Ishikawa (cell line): ENCODE measurements at regions not wholly inside any gene's neighbourhood (a gene's known extent, or its start where the extent isn't known, plus 50 kb on each side); places are given as distances from the start of the nearest gene placed in this dataset.

Experiments
- CEBPB ChIP-seq: IDR thresholded peaks from 2 replicates; pipeline ENCODE4 v1.6.1; 2012
- EP300 ChIP-seq: IDR thresholded peaks from 2 replicates; pipeline ENCODE4 v1.6.1; 2012; ENCODE audit warnings: borderline replicate concordance
- RAD21 ChIP-seq: IDR thresholded peaks from 2 replicates; pipeline ENCODE4 v1.6.1; 2012; ENCODE audit warnings: low read depth
- ZBTB7A ChIP-seq: IDR thresholded peaks from 2 replicates; pipeline ENCODE4 v1.6.1; 2012; ENCODE audit warnings: low read depth
- TF ChIP-seq, protein P1 (sequence below): IDR thresholded peaks from 2 replicates; pipeline ENCODE4 v1.6.1; 2012; ENCODE audit warnings: low read depth, mild to moderate bottlenecking
- TF ChIP-seq, protein P2 (sequence below): IDR thresholded peaks from 2 replicates; pipeline ENCODE4 v1.6.1; 2012

GRCh38 chr3:107283948-107284347 lies 93.3 kb upstream of the CCDC54 start:
- TF ChIP-seq EP300 (no peak), ZBTB7A (no peak), CEBPB (no peak), RAD21 (no peak)
- TF ChIP-seq, protein P1, sequence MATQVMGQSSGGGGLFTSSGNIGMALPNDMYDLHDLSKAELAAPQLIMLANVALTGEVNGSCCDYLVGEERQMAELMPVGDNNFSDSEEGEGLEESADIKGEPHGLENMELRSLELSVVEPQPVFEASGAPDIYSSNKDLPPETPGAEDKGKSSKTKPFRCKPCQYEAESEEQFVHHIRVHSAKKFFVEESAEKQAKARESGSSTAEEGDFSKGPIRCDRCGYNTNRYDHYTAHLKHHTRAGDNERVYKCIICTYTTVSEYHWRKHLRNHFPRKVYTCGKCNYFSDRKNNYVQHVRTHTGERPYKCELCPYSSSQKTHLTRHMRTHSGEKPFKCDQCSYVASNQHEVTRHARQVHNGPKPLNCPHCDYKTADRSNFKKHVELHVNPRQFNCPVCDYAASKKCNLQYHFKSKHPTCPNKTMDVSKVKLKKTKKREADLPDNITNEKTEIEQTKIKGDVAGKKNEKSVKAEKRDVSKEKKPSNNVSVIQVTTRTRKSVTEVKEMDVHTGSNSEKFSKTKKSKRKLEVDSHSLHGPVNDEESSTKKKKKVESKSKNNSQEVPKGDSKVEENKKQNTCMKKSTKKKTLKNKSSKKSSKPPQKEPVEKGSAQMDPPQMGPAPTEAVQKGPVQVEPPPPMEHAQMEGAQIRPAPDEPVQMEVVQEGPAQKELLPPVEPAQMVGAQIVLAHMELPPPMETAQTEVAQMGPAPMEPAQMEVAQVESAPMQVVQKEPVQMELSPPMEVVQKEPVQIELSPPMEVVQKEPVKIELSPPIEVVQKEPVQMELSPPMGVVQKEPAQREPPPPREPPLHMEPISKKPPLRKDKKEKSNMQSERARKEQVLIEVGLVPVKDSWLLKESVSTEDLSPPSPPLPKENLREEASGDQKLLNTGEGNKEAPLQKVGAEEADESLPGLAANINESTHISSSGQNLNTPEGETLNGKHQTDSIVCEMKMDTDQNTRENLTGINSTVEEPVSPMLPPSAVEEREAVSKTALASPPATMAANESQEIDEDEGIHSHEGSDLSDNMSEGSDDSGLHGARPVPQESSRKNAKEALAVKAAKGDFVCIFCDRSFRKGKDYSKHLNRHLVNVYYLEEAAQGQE: no peak
- TF ChIP-seq, protein P2, sequence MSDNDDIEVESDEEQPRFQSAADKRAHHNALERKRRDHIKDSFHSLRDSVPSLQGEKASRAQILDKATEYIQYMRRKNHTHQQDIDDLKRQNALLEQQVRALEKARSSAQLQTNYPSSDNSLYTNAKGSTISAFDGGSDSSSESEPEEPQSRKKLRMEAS: no peak
